DMS153 treated with DMSO at 0.1 percent for 48 hours (cell line): ENCODE measurements at regions not wholly inside any gene's neighbourhood (a gene's known extent, or its start where the extent isn't known, plus 50 kb on each side); places are given as distances from the start of the nearest gene placed in this dataset.
"Not testable (repeated sequence)": the region's sequence is repeated elsewhere in the genome, so short reads cannot be mapped to it uniquely, and the experiment has no call there.

Source experiments
- DNase-seq: peaks from one replicate; lab custom pipeline; 2025; ENCODE audit not compliant: unreplicated experiment; lab: John Stamatoyannopoulos, UW

DNA sequence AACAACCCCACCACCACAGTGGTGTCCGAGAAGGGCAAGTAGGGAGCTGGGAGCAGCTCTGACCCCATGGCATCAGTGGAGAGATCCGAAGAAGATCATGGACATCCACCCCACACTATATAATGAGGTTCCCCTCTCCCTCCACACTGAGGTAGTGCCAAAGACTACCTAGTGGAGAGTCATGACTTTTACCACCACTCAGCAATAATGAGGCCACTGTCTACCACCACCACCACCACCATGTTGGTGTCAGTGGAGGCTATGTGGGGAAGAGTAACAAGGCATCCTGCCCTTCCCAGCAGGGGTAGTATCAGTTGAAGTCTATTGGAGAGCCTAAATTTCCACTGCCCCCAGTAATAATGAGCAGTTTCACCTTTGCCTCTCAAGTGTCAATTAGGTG, 321.7 kb upstream of the ZC3H15 start:
- no peak for DNase-seq

GRCh38 chr2:186170693-186171092, 315.4 kb upstream of the ZC3H15 start:
- DNase-seq: no peak

- no peak for DNase-seq
Observed at GRCh38 chr2:186181625-186182024, 304.4 kb upstream of the ZC3H15 start.

DNA sequence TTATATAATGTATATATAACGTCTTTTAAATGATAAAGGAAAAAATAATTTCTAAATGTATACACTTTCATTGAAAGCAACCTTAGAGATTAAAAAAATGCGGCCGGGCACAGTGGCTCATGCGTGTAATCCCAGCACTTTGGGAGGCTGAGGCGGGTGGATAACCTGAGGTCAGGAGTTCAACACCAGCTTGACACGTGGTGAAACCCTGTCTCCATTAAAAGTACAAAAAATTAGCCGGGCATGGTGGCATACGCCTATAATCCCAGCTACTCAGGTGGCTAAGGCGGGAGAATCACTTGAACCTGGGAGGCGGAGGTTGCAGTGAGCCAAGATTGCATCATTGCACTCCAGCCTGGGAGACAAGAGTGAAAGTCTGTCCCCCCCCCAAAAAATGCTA, 303.7 kb upstream of the ZC3H15 start:
- not testable (repeated sequence) for DNase-seq

DNA sequence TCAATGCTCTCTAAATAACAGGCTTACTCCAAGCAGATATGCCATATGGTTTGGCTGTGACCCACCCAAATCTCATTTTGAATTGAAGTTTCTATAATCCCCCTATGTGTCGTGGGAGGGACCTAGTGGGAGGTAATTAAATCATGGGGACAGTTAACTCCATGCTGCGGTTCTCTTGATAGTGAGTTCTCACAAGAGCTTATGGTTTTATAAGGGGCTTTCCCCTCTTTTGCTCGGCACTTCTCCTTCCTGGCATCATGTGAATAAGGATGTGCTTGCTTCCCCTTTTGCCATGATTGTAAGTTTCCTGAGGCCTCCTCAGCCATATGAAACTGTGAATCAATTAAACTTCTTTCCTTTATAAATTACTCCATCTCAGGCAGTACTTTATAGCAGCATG, 302.7 kb upstream of the ZC3H15 start:
- no peak for DNase-seq

- no peak for DNase-seq
Observed at GRCh38 chr2:186187854-186188253, 298.2 kb upstream of the ZC3H15 start.

DNA sequence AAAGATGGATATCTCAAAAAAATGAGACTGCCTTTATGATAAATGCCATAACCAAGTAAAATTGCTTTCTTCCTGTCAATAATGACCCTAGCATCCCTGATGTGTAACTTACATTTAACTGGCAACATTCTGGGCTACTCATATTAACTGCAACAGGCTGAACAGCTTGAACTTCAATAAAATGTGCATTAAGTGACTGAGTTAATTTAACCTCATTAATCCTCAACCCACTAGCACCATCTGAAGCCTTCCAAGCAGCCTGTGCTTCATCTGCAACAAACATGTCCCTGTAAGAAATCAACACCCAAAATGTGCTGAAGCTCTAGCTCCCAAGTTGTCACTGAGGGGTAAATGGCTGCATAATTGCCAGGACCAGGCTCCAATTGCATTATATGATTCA, 296.2 kb upstream of the ZC3H15 start:
- DNase-seq: no peak

- no peak for DNase-seq
Observed at GRCh38 chr2:186195696-186196095, 290.4 kb upstream of the ZC3H15 start.

GRCh38 chr2:186197955-186198354, 288.1 kb upstream of the ZC3H15 start:
- no peak for DNase-seq

DNA sequence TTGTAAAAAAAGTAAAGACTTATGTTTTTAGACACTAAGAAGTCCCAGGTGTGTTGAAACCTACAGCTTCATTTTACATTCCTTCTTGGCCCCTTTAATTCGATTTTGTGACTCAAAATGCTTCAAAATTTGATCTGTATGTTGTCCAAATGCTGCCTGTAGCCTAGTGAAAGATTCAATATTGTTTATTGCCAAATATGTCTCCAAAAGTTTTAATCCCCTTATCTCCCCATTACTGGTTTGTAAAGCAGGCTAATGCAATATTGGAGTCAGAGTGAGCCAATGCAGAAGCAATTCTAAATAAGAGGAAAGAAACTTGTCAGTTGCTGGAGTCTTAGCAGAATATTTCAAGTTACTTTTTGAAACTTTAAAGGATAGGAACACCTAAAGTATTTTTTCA, 287.0 kb upstream of the ZC3H15 start:
- no peak for DNase-seq

GRCh38 chr2:186201371-186201770, 284.7 kb upstream of the ZC3H15 start:
- DNase-seq: no peak

- DNase-seq: no peak
Observed at GRCh38 chr2:186205254-186205911, 280.7 kb upstream of the ZC3H15 start.

DNA sequence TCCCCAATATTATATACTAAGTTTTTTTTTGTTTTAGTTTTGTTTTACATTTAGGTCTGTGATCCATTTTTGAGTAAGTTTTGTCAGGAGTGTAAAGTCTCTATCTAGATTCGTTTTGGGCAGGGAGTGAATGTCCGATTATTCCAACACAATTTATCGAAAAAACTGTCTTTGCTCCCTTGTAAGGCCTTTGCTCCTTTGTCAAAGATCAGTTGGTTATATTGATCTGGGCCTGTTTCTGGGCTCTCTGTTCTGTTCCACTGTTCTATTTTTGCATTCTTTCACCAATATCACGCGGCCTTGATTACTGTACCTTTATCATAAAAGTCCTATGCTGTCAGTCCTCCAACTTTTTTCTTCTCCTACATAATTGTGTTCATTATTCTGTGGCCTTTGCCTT, 276.5 kb upstream of the ZC3H15 start:
- DNase-seq: no peak

DNA sequence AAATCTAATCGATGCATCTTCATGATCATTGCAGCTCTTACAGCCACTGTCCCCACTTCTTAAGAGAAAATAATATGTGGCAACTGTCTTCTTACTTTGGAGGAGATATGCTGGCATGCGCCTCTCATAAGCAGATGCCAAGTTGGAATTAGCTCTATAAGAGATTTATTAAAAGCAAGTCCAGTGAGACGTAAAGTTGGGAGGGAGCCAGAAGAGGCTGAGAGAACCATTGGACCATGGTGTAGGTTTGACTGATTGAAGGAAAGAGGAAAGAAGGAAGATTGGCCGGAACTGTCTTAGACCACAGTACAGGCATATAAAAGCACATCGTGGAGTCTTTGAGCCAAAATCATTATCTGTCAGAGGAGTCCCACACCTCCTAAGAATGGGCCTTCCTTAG, 265.7 kb upstream of the ZC3H15 start:
- no peak for DNase-seq

GRCh38 chr2:186229265-186229664, 256.8 kb upstream of the ZC3H15 start:
- DNase-seq: no peak

DNA sequence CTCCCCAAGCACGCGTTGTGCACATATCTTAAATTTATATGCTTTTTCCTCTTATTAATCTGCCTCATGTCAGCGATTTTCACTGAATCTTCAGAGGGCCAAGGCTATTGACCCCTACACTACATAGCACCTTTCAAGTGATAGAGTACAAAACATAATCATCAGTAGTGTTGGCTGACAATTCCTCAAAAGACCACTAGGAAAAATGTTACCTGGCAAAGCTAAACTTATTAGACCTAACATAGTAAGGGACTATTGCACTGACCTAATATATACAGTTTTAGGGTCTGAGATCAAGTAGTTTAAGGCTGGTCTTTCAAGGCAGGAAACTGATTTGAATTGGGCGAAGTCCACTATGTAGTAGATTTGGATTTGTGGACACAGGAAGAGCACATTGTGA, 244.2 kb upstream of the ZC3H15 start:
- no peak for DNase-seq

- DNase-seq: no peak
Observed at GRCh38 chr2:186254759-186255158, 231.3 kb upstream of the ZC3H15 start.

- no peak for DNase-seq
Observed at GRCh38 chr2:186255823-186256222, 230.2 kb upstream of the ZC3H15 start.

DNA sequence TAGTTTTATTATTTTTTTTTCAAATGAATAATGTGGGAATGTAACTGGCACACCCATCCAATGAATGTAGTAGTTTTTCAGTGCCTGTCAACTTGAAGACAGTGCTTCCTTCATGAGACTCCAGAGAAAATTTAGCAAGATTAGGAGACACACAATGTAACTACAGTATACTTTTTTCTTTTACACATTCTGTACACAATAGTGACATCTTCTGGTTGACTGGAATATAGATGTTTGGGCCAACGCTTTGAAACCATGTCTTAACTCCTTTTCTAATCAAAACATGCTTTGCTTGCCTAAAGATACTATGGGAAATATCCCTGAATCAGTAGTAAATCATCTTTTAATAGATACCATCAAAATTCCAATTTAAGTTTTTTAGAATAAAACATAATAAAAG, 229.5 kb upstream of the ZC3H15 start:
- DNase-seq: peak; percentile 42

DNA sequence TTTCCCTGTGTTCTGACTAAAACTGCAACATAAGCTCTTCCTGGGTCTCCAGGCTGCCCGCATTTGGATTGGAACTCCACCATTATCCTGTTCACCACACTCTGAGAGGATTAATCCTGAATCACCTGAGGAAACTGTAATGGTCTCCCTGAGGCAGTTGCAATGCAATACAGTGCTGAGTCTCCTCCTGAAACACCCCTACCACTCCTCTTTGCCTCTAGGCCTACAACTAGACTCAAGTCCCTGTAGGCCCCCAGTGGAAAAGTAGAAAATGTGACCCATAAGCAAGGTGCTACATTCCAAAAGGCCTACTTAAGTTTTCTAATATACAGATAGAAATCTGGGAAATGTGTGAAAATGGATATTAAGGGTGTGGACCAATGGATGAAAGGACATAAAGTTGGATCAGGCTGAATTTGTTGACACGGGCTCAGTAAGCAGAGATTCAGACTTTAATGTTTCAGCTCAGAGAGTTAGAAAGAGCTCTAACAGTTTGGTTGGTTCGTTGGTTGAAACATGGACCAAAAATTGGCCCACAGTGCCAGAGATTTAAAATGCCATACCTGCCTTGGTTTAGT, 222.3 kb upstream of the ZC3H15 start:
- no peak for DNase-seq

- no peak for DNase-seq
Observed at GRCh38 chr2:186269536-186269935, 216.5 kb upstream of the ZC3H15 start.

DNA sequence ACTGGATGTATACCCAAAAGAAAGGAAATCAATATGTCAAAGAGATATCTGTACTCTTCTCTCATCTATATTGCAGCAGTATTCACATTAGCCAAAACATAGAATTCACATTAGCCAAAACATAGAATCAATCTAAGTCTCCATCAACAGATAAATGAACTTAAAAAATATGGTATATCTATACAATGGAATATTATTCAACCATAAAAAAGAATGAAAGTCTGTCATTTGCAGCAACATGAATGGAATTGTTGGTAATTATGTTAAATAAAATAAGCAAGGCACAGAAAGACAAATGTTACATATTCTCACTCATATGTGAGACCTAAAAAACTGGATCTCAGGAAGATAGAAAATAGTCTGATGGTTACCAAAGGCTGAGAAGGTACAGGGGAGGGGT, 212.1 kb upstream of the ZC3H15 start:
- no peak for DNase-seq

DNA sequence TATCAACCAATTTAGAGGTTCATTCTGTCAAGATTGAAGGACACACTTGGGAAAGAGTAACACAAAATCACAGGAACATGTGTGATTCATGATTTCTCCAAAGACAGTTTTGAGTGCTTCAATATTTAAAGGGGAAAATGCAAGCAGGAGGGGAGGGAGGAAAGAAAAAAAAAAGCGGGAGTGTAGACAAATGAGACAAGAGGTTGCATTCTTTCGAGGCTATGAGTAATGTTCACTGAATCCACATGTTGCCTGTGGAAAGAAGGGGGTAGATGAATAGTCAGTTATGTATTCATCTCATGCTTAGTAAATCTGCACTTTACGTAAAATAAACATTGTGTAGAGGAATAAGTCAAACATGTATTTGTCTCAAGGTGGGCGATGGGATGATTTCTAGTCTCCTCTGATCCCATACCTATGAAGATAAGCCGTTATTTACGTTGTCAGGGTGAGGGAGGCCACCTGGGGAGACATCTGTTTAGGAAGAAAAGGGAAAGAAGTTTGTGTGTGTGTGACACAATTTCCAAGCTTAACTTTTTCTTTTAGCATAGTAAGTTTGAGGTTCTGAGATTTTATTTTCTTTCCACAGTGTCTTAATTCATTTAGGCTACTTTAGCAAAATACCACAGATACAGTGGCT, 211.0 kb upstream of the ZC3H15 start:
- no peak for DNase-seq
